ENCODE measurements at regions not wholly inside any gene's neighbourhood (a gene's known extent, or its start where the extent isn't known, plus 50 kb on each side); places are given as distances from the start of the nearest gene placed in this dataset.

DNA sequence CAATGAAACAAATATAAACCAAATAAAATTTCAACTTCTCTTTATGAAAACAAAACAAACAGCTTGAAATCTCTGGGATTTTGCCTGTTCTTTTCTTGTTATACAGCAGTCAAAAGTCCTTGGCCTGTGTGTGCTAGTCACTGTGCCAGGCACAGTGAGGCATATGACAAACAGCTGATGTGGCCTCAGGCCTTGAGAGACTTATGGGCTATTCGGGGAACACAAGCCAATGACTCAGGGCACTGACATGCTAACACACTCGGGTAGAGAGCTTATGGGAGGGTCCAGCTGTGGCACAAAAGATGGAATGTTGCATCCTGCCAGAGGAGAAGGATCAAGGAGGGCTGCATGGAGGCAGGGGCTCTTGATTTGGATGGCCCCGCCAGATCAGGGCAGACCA is 95.4 kb upstream of the NKX2-2 start:
- Histone ChIP-seq H3K36me3 (no peaks in the 10 kb centered on the region), H3K27me3 (peaks cover 24% of the 10 kb centered on the region), H3K27ac (no peak overlapping the region), H3K9me3 (no peaks in the 10 kb centered on the region), H3K4me1 (ENCODE audit: control insufficient read depth in 1 of 2, insufficient read depth in 1 of 2, low read depth in 1 of 2, low read length in 1 of 2) (no peaks in the 10 kb centered on the region), H3K4me3 (ENCODE audit: low read depth in 1 of 2, low read length in 1 of 2) (no peak overlapping the region)
- TF ChIP-seq, protein P1, sequence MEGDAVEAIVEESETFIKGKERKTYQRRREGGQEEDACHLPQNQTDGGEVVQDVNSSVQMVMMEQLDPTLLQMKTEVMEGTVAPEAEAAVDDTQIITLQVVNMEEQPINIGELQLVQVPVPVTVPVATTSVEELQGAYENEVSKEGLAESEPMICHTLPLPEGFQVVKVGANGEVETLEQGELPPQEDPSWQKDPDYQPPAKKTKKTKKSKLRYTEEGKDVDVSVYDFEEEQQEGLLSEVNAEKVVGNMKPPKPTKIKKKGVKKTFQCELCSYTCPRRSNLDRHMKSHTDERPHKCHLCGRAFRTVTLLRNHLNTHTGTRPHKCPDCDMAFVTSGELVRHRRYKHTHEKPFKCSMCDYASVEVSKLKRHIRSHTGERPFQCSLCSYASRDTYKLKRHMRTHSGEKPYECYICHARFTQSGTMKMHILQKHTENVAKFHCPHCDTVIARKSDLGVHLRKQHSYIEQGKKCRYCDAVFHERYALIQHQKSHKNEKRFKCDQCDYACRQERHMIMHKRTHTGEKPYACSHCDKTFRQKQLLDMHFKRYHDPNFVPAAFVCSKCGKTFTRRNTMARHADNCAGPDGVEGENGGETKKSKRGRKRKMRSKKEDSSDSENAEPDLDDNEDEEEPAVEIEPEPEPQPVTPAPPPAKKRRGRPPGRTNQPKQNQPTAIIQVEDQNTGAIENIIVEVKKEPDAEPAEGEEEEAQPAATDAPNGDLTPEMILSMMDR (IDR thresholded peaks at IDR 0.05): no peak

DNA sequence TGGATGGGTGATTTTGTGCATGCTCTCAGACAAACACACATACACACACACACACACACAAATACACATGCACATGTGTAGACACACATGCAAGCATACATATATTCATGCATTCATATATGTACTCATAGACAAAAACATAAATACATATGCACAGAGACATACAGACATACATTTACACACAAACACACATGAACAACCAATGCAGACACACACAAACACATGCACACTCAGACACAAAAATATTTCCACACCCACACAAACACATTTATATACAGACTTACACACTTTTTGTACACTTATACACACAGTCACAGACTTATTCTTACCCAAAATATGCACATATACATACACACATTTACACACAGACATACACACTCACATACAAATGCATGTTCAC is 94.9 kb upstream of the NKX2-2 start:
- Histone ChIP-seq H3K4me3 (ENCODE audit: low read depth in 1 of 2, low read length in 1 of 2) (no peak overlapping the region), H3K27me3 (peaks cover 24% of the 10 kb centered on the region), H3K36me3 (no peaks in the 10 kb centered on the region), H3K4me1 (ENCODE audit: control insufficient read depth in 1 of 2, insufficient read depth in 1 of 2, low read depth in 1 of 2, low read length in 1 of 2) (no peaks in the 10 kb centered on the region), H3K27ac (no peak overlapping the region), H3K9me3 (no peaks in the 10 kb centered on the region)
- TF ChIP-seq, protein P1 (IDR thresholded peaks at IDR 0.05): no peak

DNA sequence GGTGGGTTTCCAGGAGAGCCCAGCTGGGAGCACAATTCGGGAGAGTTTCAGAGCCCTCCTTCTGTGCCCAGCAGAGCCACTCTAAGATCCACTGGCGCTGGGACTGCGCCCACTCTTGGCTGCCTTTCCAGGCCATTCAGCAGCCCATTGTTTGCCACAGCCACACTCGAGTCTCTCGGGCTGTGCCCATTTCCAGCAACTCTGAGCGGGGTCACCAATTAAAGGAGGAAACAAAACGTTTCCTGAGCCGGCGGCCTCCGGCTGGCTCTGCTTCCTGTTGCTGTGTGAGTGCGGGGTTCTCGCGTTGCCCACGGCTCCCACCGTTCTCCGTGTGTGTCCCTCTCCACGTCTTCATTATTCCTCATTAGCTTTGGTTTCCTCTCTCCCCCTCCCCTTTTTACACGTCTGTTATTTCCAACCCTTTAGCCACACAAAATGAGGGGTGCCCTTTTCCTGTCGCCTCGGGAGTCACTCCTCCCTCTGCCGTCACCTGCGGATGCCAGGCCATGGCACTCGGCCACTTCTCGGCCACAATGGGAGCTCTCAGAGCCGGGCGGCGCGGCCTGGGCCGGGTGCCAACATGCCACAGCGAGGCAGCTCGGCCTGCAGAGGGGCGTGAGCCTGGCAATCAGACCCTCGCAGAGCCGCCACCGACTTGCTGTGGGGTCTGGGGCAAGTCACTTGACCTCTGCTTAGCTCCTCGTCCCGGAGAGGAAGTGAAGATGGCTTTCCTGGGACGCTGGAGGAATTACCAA is 94.3 kb upstream of the NKX2-2 start:
- Histone ChIP-seq H3K4me3 (ENCODE audit: low read depth in 1 of 2, low read length in 1 of 2) (no peak overlapping the region), H3K36me3 (no peaks in the 10 kb centered on the region), H3K9me3 (no peaks in the 10 kb centered on the region), H3K27ac (no peak overlapping the region), H3K4me1 (ENCODE audit: control insufficient read depth in 1 of 2, insufficient read depth in 1 of 2, low read depth in 1 of 2, low read length in 1 of 2) (no peaks in the 10 kb centered on the region), H3K27me3 (peaks cover 18% of the 10 kb centered on the region)
- TF ChIP-seq, protein P1 (IDR thresholded peaks at IDR 0.05): no peak

DNA sequence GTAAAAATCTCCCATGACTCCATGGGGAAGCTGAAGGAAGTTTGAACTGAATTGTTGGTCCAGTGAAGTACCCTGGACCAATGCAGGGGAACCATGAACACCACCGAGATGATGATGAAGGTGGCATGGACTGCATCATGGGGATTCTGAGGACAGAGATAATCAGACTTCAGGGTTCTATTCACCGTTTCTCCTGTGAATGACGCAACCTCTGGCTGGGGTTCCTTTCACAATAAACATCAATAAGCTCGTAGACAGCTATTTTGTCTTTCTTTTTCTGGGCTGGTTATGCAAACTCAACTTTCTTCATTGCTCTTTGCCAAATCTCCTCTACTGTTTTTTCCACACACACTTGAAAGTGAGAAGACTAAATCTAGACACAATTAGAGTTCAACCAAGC is 87.9 kb upstream of the NKX2-2 start:
- Histone ChIP-seq H3K27ac (no peak overlapping the region), H3K4me3 (ENCODE audit: low read depth in 1 of 2, low read length in 1 of 2) (no peak overlapping the region), H3K27me3 (no peaks in the 10 kb centered on the region), H3K36me3 (no peaks in the 10 kb centered on the region), H3K4me1 (ENCODE audit: control insufficient read depth in 1 of 2, insufficient read depth in 1 of 2, low read depth in 1 of 2, low read length in 1 of 2) (no peaks in the 10 kb centered on the region), H3K9me3 (no peaks in the 10 kb centered on the region)
- TF ChIP-seq, protein P1 (IDR thresholded peaks at IDR 0.05): no peak

DNA sequence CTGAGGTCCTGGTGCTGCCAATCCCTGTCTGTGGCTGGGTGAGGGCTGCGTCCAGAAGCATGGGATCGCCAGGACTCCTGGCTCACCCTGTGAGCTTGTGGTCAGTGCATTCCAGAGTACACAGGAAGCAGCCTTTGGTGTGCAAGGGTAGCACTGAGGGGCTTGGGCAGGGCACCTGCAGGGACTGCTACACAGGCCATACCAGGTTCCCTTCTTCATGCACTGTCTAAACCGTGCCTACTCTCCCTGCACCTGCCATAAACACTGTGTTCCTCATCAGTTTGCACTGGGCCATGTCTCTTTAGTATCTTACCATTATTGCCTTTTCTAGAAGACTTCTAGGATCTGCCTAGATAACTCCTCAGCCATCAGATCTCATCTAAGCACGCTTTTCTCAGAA is 72.8 kb upstream of the NKX2-2 start:
- Histone ChIP-seq H3K9me3 (no peaks in the 10 kb centered on the region), H3K4me1 (ENCODE audit: control insufficient read depth in 1 of 2, insufficient read depth in 1 of 2, low read depth in 1 of 2, low read length in 1 of 2) (no peaks in the 10 kb centered on the region), H3K27me3 (peaks cover 34% of the 10 kb centered on the region), H3K36me3 (no peaks in the 10 kb centered on the region), H3K27ac (no peak overlapping the region), H3K4me3 (ENCODE audit: low read depth in 1 of 2, low read length in 1 of 2) (no peak overlapping the region)
- TF ChIP-seq, protein P1 (IDR thresholded peaks at IDR 0.05): no peak

Measured in neutrophil (primary cell).